ENCODE measurements at regions not wholly inside any gene's neighbourhood (a gene's known extent, or its start where the extent isn't known, plus 50 kb on each side); places are given as distances from the start of the nearest gene placed in this dataset.
"Not testable (repeated sequence)": the region's sequence is repeated elsewhere in the genome, so short reads cannot be mapped to it uniquely, and the experiment has no call there.

DNA sequence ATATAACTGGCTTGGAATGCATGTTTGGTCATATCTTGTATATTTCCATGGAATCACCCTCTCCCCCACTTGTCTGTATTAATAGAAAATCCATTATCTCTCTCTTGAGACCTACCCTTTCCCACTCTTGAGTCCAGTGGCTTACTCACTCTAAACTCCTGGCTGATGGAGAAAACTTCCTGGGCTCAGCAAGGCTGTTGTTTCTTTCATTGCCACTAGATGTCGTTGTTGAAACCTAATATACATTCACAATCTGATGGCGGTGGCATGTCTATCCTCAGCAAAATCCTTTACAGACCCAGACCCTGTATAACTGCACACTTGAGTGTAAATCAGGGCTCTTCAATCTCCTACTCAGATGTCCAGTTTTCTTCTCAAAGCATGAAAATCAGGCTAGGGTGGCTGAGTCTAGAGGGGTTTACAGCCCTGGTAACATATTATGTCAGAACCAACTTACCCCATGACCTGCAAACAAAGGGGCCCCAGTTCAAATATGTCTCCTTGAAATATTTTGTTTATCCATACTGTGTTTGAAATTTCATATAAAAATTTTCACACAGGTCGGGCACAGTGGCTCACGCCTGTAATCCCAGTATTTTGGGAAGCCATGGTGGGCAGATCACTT is 70.0 kb upstream of the FAM241A start:
- H3K27ac Mint-ChIP-seq = no peak overlapping the region
- intact Hi-C loops (cut with micrococcal nuclease) = loop anchor here (2.0 kb wide), 1 partner anchor 450 kb away; no protein-coding TSS in a partner anchor

DNA sequence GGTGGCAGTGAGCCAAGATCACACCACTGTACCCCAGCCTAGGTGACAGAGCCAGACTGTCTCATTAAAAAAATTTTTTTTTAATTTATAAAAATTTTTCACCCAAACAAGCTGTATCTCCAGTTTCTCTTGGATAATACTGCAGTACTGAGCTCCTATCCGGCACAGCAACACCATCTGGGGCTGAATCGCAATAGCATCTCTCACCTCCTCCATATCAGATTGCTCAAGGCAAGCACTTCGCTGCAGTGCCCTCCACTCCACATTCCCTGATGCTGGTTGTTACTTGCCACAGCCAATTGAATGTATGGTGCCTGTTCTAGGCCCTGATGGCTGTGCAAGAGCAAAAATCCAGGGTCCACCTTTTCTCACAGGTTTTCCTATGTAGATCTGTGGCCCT is 69.3 kb upstream of the FAM241A start:
- DNase-seq (ENCODE audit: low spot score) = no peak
- H3K27me3 Mint-ChIP-seq (ENCODE audit: low read depth) = peaks cover 24% of the 10 kb centered on the region
- peaks cover 3% of the 10 kb centered on the region for H3K9me3 Mint-ChIP-seq
- no peak overlapping the region for H3K27ac Mint-ChIP-seq
- intact Hi-C loops (cut with micrococcal nuclease) = loop anchor here (2.0 kb wide), 1 partner anchor 449 kb away; no protein-coding TSS in a partner anchor
- H3K4me3 Mint-ChIP-seq (ENCODE audit: low read depth) = no peak overlapping the region
- peaks cover 2% of the 10 kb centered on the region for H3K4me1 Mint-ChIP-seq (ENCODE audit: low read depth)
- H3K36me3 Mint-ChIP-seq (ENCODE audit: low read depth) = no peaks in the 10 kb centered on the region

More for the DNA sequence above, 70.0 kb upstream of the FAM241A start:
- no peaks in the 10 kb centered on the region for H3K36me3 Mint-ChIP-seq (ENCODE audit: low read depth)
- peaks cover 2% of the 10 kb centered on the region for H3K4me1 Mint-ChIP-seq (ENCODE audit: low read depth)
- H3K4me3 Mint-ChIP-seq (ENCODE audit: low read depth) = no peak overlapping the region
- H3K27me3 Mint-ChIP-seq (ENCODE audit: low read depth) = peaks cover 21% of the 10 kb centered on the region
- no peak for DNase-seq (ENCODE audit: low spot score)
- peaks cover 3% of the 10 kb centered on the region for H3K9me3 Mint-ChIP-seq

GRCh38 chr4:112076919-112077608 is 68.2 kb upstream of the FAM241A start:
- H3K4me1 Mint-ChIP-seq (ENCODE audit: low read depth) = peaks cover 2% of the 10 kb centered on the region
- no peak for DNase-seq (ENCODE audit: low spot score)
- peaks cover 24% of the 10 kb centered on the region for H3K27me3 Mint-ChIP-seq (ENCODE audit: low read depth)
- peaks cover 3% of the 10 kb centered on the region for H3K9me3 Mint-ChIP-seq
- H3K27ac Mint-ChIP-seq = no peak overlapping the region
- intact Hi-C loops (cut with micrococcal nuclease) = no loop called here
- H3K36me3 Mint-ChIP-seq (ENCODE audit: low read depth) = no peaks in the 10 kb centered on the region
- no peak overlapping the region for H3K4me3 Mint-ChIP-seq (ENCODE audit: low read depth)

GRCh38 chr4:112077743-112078142 is 67.5 kb upstream of the FAM241A start:
- H3K4me1 Mint-ChIP-seq (ENCODE audit: low read depth) = peaks cover 2% of the 10 kb centered on the region
- intact Hi-C loops (cut with micrococcal nuclease) = no loop called here
- H3K4me3 Mint-ChIP-seq (ENCODE audit: low read depth) = no peak overlapping the region
- H3K27ac Mint-ChIP-seq = no peak overlapping the region
- H3K27me3 Mint-ChIP-seq (ENCODE audit: low read depth) = peaks cover 18% of the 10 kb centered on the region
- DNase-seq (ENCODE audit: low spot score) = no peak
- H3K9me3 Mint-ChIP-seq = peaks cover 3% of the 10 kb centered on the region
- no peaks in the 10 kb centered on the region for H3K36me3 Mint-ChIP-seq (ENCODE audit: low read depth)

DNA sequence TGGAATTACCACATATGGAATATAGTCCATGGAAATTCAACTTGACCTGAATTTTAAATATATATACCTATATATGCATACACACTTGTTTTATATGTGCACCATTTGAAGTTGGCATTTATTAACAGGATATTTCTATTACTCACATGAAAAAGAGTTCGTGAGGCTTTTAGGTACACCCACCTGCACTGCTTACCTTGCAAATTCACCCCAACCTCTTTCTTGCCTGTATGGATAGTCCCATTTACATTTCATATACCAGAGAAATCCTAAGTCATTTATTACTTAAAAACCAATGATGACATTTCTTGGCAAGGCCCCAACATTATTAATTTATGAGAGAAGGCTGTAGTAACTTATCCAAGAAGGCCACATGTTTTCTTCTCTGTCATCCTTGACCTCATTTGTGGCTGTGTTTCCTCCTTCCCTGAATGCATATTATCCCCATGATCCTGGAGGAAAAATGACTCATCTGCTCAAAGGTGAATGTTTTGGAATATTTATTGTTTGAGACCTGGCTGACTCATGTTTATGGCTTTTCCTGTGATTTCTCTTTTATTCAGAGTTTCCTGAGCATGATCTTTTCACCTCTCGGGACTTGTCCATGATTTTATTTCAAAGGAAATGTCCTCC is 62.2 kb upstream of the FAM241A start:
- peaks cover 26% of the 10 kb centered on the region for H3K27me3 Mint-ChIP-seq (ENCODE audit: low read depth)
- intact Hi-C loops (cut with micrococcal nuclease) = no loop called here
- H3K9me3 Mint-ChIP-seq = no peaks in the 10 kb centered on the region
- H3K4me1 Mint-ChIP-seq (ENCODE audit: low read depth) = peaks cover 7% of the 10 kb centered on the region
- DNase-seq (ENCODE audit: low spot score) = no peak
- H3K27ac Mint-ChIP-seq = no peak overlapping the region
- no peaks in the 10 kb centered on the region for H3K36me3 Mint-ChIP-seq (ENCODE audit: low read depth)
- H3K4me3 Mint-ChIP-seq (ENCODE audit: low read depth) = no peak overlapping the region

GRCh38 chr4:112083587-112084347 is 61.5 kb upstream of the FAM241A start:
- H3K36me3 Mint-ChIP-seq (ENCODE audit: low read depth) = no peaks in the 10 kb centered on the region
- no peak for DNase-seq (ENCODE audit: low spot score)
- no peak overlapping the region for H3K4me3 Mint-ChIP-seq (ENCODE audit: low read depth)
- intact Hi-C loops (cut with micrococcal nuclease) = no loop called here
- no peaks in the 10 kb centered on the region for H3K9me3 Mint-ChIP-seq
- H3K4me1 Mint-ChIP-seq (ENCODE audit: low read depth) = peaks cover 7% of the 10 kb centered on the region
- no peak overlapping the region for H3K27ac Mint-ChIP-seq
- H3K27me3 Mint-ChIP-seq (ENCODE audit: low read depth) = peaks cover 25% of the 10 kb centered on the region

- no peak overlapping the region for H3K4me3 Mint-ChIP-seq (ENCODE audit: low read depth)
- no peak overlapping the region for H3K27ac Mint-ChIP-seq
- DNase-seq (ENCODE audit: low spot score) = no peak
- no peaks in the 10 kb centered on the region for H3K9me3 Mint-ChIP-seq
- peaks cover 17% of the 10 kb centered on the region for H3K27me3 Mint-ChIP-seq (ENCODE audit: low read depth)
- peaks cover 7% of the 10 kb centered on the region for H3K4me1 Mint-ChIP-seq (ENCODE audit: low read depth)
- H3K36me3 Mint-ChIP-seq (ENCODE audit: low read depth) = no peaks in the 10 kb centered on the region
- intact Hi-C loops (cut with micrococcal nuclease) = no loop called here
These were observed 59.9 kb upstream of the FAM241A start for GRCh38 chr4:112085156-112086035.

GRCh38 chr4:112086036-112086434 is 59.2 kb upstream of the FAM241A start:
- peaks cover 12% of the 10 kb centered on the region for H3K27me3 Mint-ChIP-seq (ENCODE audit: low read depth)
- no peak overlapping the region for H3K27ac Mint-ChIP-seq
- no peaks in the 10 kb centered on the region for H3K36me3 Mint-ChIP-seq (ENCODE audit: low read depth)
- H3K4me1 Mint-ChIP-seq (ENCODE audit: low read depth) = peaks cover 7% of the 10 kb centered on the region
- no peaks in the 10 kb centered on the region for H3K9me3 Mint-ChIP-seq
- no peak overlapping the region for H3K4me3 Mint-ChIP-seq (ENCODE audit: low read depth)
- intact Hi-C loops (cut with micrococcal nuclease) = no loop called here
- no peak for DNase-seq (ENCODE audit: low spot score)

DNA sequence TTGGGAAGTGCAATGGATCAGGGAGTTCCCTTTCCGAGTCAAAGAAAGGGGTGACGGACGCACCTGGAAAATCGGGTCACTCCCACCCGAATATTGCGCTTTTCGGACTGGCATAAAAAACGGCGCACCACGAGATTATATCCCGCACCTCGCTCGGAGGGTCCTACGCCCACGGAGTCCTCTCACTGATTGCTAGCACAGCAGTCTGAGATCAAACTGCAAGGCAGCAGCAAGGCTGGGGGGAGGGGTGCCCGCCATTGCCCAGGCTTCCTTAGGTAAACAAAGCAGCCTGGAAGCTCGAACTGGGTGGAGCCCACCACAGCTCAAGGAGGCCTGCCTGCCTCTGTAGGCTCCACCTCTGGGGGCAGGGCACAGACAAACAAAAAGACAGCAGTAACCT is 58.6 kb upstream of the FAM241A start:
- intact Hi-C loops (cut with micrococcal nuclease); H3K27ac Mint-ChIP-seq; H3K36me3 Mint-ChIP-seq (ENCODE audit: low read depth); H3K4me3 Mint-ChIP-seq (ENCODE audit: low read depth); DNase-seq (ENCODE audit: low spot score); H3K4me1 Mint-ChIP-seq (ENCODE audit: low read depth); H3K9me3 Mint-ChIP-seq: not testable (repeated sequence)
- H3K27me3 Mint-ChIP-seq (ENCODE audit: low read depth) = peaks cover 12% of the 10 kb centered on the region

DNA sequence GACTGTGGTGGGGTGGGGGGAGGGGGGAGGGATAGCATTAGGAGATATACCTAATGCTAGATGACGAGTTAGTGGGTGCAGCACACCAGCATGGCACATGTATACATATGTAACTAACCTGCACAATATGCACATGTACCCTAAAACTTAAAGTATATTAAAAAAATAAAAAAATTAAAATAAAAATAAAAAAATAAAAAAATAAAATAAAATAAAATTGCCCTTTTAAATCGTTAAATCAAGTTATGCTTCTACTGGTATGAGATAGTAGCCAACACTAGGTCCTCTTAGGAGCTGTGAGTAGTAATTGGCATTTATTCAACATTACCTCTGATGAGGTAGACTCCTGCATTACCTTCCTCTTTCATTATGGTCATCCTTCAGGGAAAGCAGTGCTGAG is 52.9 kb upstream of the FAM241A start:
- H3K9me3 Mint-ChIP-seq; H3K4me1 Mint-ChIP-seq (ENCODE audit: low read depth); H3K4me3 Mint-ChIP-seq (ENCODE audit: low read depth); H3K36me3 Mint-ChIP-seq (ENCODE audit: low read depth); DNase-seq (ENCODE audit: low spot score); intact Hi-C loops (cut with micrococcal nuclease); H3K27ac Mint-ChIP-seq: not testable (repeated sequence)
- peaks cover 19% of the 10 kb centered on the region for H3K27me3 Mint-ChIP-seq (ENCODE audit: low read depth)

- no peak for DNase-seq (ENCODE audit: low spot score)
- intact Hi-C loops (cut with micrococcal nuclease) = no loop called here
- Mint-ChIP-seq H3K4me3 (ENCODE audit: low read depth) (no peak overlapping the region), H3K27ac (no peak overlapping the region), H3K4me1 (ENCODE audit: low read depth) (no peaks in the 10 kb centered on the region), H3K36me3 (ENCODE audit: low read depth) (no peaks in the 10 kb centered on the region), H3K27me3 (ENCODE audit: low read depth) (peaks cover 22% of the 10 kb centered on the region), H3K9me3 (peaks cover 4% of the 10 kb centered on the region)
These were observed 51.5 kb upstream of the FAM241A start for GRCh38 chr4:112093636-112094202.

DNA sequence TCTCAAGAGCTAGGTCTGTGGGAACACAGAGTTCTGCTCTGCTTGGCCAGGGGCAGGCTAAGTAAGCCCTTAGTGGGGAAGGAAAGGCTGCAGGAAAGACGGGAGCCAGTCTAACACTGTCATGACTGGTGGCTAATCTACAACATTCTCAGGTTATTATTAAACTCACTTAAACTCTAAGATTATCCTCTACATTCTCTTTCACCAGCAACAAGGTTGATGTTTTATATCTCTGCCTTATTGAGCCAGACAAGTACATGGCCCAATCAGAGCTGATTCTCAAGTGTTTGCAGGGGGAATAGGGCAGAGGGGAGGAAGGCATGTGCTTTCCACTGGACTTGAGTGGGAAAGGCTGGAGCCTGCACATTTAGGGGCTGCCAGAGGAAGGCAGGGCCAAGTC is 50.9 kb upstream of the FAM241A start:
- Mint-ChIP-seq H3K4me1 (ENCODE audit: low read depth) (peaks cover under 1% of the 10 kb centered on the region), H3K27me3 (ENCODE audit: low read depth) (peaks cover 25% of the 10 kb centered on the region), H3K9me3 (peaks cover 4% of the 10 kb centered on the region), H3K4me3 (ENCODE audit: low read depth) (no peak overlapping the region), H3K27ac (no peak overlapping the region), H3K36me3 (ENCODE audit: low read depth) (no peaks in the 10 kb centered on the region)
- intact Hi-C loops (cut with micrococcal nuclease) = no loop called here
- DNase-seq (ENCODE audit: low spot score) = no peak

All from activated T-helper 2 cell treated with anti-CD3 and anti-CD28 coated beads, Interferon-gamma antibody, Interleukin-2, Interleukin-4, amounts not matched to agents 10 μg/mL and 5 μg/mL and 100 μg/mL, durations not matched to agents 14 hours and 24 hours and 36 hours (primary cell).